HepG2 (cell line): ENCODE measurements at regions not wholly inside any gene's neighbourhood (a gene's known extent, or its start where the extent isn't known, plus 50 kb on each side); places are given as distances from the start of the nearest gene placed in this dataset.

Source experiments
- ASH2L ChIP-seq: fragments of 300-600, 200-600 bp; sonication (generic); IDR thresholded peaks from 2 replicates; pipeline ENCODE4 v1.7.0; 2017; ENCODE audit warnings: low read depth, mild to moderate bottlenecking, moderate library complexity, mixed read lengths, low read length; ENCODE audit not compliant: insufficient read length
- POLR2A ChIP-seq, 2 experiments: IDR thresholded peaks; 2 replicates each; pipeline ENCODE4 v1.6.1; 2011; ENCODE audit warnings: low read depth in 2 of 2, low read length in 2 of 2, mild to moderate bottlenecking in 1 of 2, moderate library complexity in 1 of 2; ENCODE audit not compliant: insufficient read depth in 1 of 2
- SMAD1 ChIP-seq: sonication (generic); formaldehyde crosslinking; IDR thresholded peaks from 2 replicates; pipeline ENCODE4 v1.4.0; 2020; ENCODE audit warnings: missing genetic modification reagents, low read depth, mild to moderate bottlenecking, borderline replicate concordance
- TOPORS ChIP-seq: sonication (generic); formaldehyde crosslinking; IDR thresholded peaks from 2 replicates; pipeline ENCODE4 v1.8.0; 2023; ENCODE audit warnings: mild to moderate bottlenecking, missing genetic modification reagents
- ZNF841 ChIP-seq: sonication (generic); formaldehyde crosslinking; IDR thresholded peaks from 2 replicates; pipeline ENCODE4 v1.8.1; 2023; ENCODE audit warnings: missing genetic modification reagents, borderline replicate concordance
- TF ChIP-seq, protein P1 (sequence below): sonication (generic); formaldehyde crosslinking; IDR thresholded peaks from 2 replicates; pipeline ENCODE4 v1.5.0; 2020; ENCODE audit warnings: mild to moderate bottlenecking, missing genetic modification reagents, moderate library complexity

GRCh38 chr12:130090542-130090941 is 71.7 kb upstream of the FZD10 start:
- TF ChIP-seq POLR2A (IDR thresholded peaks at IDR 0.05; ENCODE audit: insufficient read depth in 1 of 2, low read depth in 2 of 2, low read length in 2 of 2) (no peak), ZNF841 (CRISPR knock-in tag) (no peak), TOPORS (CRISPR knock-in tag) (no peak), ASH2L (no peak), SMAD1 (CRISPR knock-in tag) (no peak)
- TF ChIP-seq, protein P1, sequence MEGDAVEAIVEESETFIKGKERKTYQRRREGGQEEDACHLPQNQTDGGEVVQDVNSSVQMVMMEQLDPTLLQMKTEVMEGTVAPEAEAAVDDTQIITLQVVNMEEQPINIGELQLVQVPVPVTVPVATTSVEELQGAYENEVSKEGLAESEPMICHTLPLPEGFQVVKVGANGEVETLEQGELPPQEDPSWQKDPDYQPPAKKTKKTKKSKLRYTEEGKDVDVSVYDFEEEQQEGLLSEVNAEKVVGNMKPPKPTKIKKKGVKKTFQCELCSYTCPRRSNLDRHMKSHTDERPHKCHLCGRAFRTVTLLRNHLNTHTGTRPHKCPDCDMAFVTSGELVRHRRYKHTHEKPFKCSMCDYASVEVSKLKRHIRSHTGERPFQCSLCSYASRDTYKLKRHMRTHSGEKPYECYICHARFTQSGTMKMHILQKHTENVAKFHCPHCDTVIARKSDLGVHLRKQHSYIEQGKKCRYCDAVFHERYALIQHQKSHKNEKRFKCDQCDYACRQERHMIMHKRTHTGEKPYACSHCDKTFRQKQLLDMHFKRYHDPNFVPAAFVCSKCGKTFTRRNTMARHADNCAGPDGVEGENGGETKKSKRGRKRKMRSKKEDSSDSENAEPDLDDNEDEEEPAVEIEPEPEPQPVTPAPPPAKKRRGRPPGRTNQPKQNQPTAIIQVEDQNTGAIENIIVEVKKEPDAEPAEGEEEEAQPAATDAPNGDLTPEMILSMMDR (CRISPR knock-in tag), result no peak
